Heart left ventricle (tissue), 13 donors: ENCODE measurements at regions not wholly inside any gene's neighbourhood (a gene's known extent, or its start where the extent isn't known, plus 50 kb on each side); places are given as distances from the start of the nearest gene placed in this dataset.

Source experiments
- CTCF ChIP-seq, 12 donors: fragments of 200-600 bp; sonication (generic) in 4 of 12; IDR thresholded peaks; one replicate each; pipeline versions ENCODE4 v1.5.0 to v1.8.0; 2018 to 2022; ENCODE audit warnings: antibody characterized with exemption in 12 of 12, mild to moderate bottlenecking in 5 of 12
- POLR2A ChIP-seq, 2 donors: fragments of 450-650 bp; IDR thresholded peaks; one replicate each; pipeline ENCODE4 v1.6.1; 2017; ENCODE audit warnings: antibody characterized with exemption in 2 of 2, mild to moderate bottlenecking in 2 of 2, moderate library complexity in 2 of 2
- donor health status: ischemic (EF 13 %, LVEDD 7.1; RV severe dilation, severe dysfunction).
- donor health status: DM: no; HTN: yes; CAD: no.
- donor health status: DM: no; HTN: no; CAD: no.
- donor health status: ischemic (EF 25% LVEDD 6.9; RV normal size, moderate dysfunction).
- donor health status: ischemic (EF 25% LVEDD 5.7; RV mildly dilated, moderate dysfunction).
- donor health status: ischemic (EF 35%, LVEDD 5.7; RV mildly dilated, moderate dysfunction).
- donor health status: nonischemic (EF 11% LVEDD 7.7; RV severe dilation, severe dysfunction).
- donor health status: DM: yes; HTN: yes; CAD: no.
- donor health status: PGD.
- donor health status: ischemic (EF 29% LVEDD 5.4; RV normal size, mild dysfunction).
- donor health status: nonischemic (EF 23%, LVEDD 6.1; RV moderate dilation, normal function).

- TF ChIP-seq CTCF (IDR thresholded peaks at IDR 0.05) (no peak), POLR2A (IDR thresholded peaks at IDR 0.05) (no peak)
Measured at GRCh38 chr11:98155696-98156095, 865.1 kb upstream of the CNTN5 start.
